ENCODE measurements at regions not wholly inside any gene's neighbourhood (a gene's known extent, or its start where the extent isn't known, plus 50 kb on each side); places are given as distances from the start of the nearest gene placed in this dataset.

DNA sequence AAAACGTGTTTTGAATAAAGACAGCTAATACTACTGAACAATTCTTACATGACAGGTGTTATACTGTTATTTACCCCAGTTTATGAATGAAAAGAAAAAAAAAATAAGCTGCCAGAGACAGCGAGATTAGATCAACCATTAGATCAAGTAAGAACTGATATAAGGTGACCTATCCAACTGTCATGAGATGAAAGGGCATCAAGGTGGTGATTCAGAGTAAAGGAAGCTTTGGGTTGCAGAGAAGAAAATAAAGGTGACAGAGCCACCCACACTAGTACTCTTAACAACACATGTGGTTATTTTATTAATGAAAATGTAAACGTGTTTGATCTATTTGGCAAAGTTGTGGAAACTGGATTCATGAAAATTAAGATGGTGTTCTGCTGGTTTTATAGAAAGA, 435.2 kb downstream of the GABRG2 start:
- POLR2A ChIA-PET = no interaction called here
- TF ChIP-seq, protein P1, sequence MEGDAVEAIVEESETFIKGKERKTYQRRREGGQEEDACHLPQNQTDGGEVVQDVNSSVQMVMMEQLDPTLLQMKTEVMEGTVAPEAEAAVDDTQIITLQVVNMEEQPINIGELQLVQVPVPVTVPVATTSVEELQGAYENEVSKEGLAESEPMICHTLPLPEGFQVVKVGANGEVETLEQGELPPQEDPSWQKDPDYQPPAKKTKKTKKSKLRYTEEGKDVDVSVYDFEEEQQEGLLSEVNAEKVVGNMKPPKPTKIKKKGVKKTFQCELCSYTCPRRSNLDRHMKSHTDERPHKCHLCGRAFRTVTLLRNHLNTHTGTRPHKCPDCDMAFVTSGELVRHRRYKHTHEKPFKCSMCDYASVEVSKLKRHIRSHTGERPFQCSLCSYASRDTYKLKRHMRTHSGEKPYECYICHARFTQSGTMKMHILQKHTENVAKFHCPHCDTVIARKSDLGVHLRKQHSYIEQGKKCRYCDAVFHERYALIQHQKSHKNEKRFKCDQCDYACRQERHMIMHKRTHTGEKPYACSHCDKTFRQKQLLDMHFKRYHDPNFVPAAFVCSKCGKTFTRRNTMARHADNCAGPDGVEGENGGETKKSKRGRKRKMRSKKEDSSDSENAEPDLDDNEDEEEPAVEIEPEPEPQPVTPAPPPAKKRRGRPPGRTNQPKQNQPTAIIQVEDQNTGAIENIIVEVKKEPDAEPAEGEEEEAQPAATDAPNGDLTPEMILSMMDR (IDR thresholded peaks at IDR 0.05; ENCODE audit: low read depth, low read length) = no peak
- Histone ChIP-seq H3K9me3 (ENCODE audit: control insufficient read depth, insufficient read depth, low read length) (peaks cover 8% of the 10 kb centered on the region), H3K4me3 (ENCODE audit: low read depth, low read length) (no peak overlapping the region), H3K27ac (ENCODE audit: low read depth, low read length) (no peak overlapping the region), H3K27me3 (ENCODE audit: control insufficient read depth, insufficient read depth, low read length) (no peaks in the 10 kb centered on the region)
- CTCF ChIA-PET = no interaction called here
- DNase-seq (ENCODE audit: low read depth, low spot score) = no peak

DNA sequence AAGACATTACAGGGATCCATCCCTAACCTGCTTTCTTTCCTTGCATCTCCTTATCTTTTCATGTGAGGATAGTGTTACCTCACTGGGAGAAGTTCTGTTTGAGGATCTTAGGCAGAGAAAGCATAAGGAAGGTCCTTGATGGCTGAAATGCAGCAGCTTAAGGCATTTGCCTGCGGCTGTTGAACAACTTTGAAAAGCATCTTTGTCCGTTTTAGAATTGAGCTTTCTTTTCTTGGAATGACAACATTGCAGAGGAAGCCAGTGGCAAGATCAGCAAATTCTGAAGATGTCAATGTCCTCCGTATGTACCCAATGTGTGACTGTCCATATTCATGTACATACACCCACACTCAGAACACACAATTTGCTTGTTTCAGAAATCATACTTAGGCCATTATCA, 436.2 kb downstream of the GABRG2 start:
- ChIA-PET POLR2A (no interaction called here), CTCF (no interaction called here)
- H3K27ac ChIP-seq (ENCODE audit: low read depth, low read length) = no peak overlapping the region
- H3K4me3 ChIP-seq (ENCODE audit: low read depth, low read length) = no peak overlapping the region
- H3K9me3 ChIP-seq (ENCODE audit: control insufficient read depth, insufficient read depth, low read length) = peaks cover 8% of the 10 kb centered on the region
- H3K27me3 ChIP-seq (ENCODE audit: control insufficient read depth, insufficient read depth, low read length) = no peaks in the 10 kb centered on the region
- TF ChIP-seq, protein P1 (IDR thresholded peaks at IDR 0.05; ENCODE audit: low read depth, low read length) = no peak
- DNase-seq (ENCODE audit: low read depth, low spot score) = no peak

DNA sequence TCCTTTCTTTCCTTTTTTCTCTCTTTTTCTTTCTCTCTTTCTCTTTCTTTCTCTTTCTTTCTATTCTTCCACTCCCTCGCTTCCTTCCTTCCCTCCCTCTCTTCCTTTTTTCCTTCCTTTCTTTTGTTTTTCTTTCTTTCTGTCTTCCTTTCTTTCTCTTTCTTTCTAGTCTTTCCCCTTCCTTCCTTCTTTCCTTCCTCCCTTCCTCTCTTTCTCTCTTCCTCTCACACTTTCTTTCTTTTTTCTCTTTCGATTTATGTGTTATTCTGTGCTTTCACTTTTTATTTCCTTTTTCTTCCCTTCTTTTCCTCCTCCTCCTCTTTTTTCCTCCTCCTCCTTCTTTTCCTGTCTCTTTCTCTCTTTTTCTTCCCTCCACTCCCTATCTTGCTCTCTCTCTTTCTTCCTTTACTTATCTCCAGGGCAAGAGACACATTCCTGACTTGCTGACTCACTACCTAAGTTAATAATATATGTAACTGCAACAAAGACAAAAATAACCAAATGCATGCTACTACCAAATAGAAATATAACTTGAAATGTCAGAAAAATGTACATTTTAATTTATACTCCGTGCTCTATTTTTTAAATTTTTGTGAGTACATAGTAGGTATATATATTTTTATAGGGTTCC, 445.5 kb downstream of the GABRG2 start:
- H3K9me3 ChIP-seq (ENCODE audit: control insufficient read depth, insufficient read depth, low read length) = peaks cover 4% of the 10 kb centered on the region
- no peak for DNase-seq (ENCODE audit: low read depth, low spot score)
- ChIA-PET POLR2A (no interaction called here), CTCF (no interaction called here)
- no peak overlapping the region for H3K27ac ChIP-seq (ENCODE audit: low read depth, low read length)
- no peak overlapping the region for H3K4me3 ChIP-seq (ENCODE audit: low read depth, low read length)
- H3K27me3 ChIP-seq (ENCODE audit: control insufficient read depth, insufficient read depth, low read length) = no peaks in the 10 kb centered on the region
- TF ChIP-seq, protein P1 (IDR thresholded peaks at IDR 0.05; ENCODE audit: low read depth, low read length) = no peak

DNA sequence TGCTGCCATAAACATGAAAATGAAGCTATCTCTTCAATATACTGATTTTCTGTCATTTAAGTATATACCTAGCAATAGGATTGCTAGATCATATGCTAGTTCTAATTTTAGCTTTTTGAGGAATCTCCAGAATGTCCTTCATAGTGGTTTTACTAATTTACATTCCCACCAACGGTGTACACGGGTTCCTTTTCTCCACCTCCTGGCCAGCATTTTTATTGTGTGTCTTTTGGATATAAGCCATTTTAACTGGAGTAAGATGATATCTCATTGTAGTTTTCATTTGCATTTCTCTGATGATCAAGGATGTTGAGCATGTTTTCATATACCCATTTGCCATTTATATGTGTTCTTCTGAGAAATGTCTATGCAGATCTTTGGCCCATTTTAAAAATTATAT, 446.5 kb downstream of the GABRG2 start:
- DNase-seq (ENCODE audit: low read depth, low spot score) = no peak
- ChIA-PET POLR2A (no interaction called here), CTCF (no interaction called here)
- H3K27me3 ChIP-seq (ENCODE audit: control insufficient read depth, insufficient read depth, low read length) = no peaks in the 10 kb centered on the region
- no peak overlapping the region for H3K4me3 ChIP-seq (ENCODE audit: low read depth, low read length)
- no peak overlapping the region for H3K27ac ChIP-seq (ENCODE audit: low read depth, low read length)
- H3K9me3 ChIP-seq (ENCODE audit: control insufficient read depth, insufficient read depth, low read length) = peaks cover 4% of the 10 kb centered on the region; the same call in 1 of the 2 replicates
- TF ChIP-seq, protein P1 (IDR thresholded peaks at IDR 0.05; ENCODE audit: low read depth, low read length) = no peak

DNA sequence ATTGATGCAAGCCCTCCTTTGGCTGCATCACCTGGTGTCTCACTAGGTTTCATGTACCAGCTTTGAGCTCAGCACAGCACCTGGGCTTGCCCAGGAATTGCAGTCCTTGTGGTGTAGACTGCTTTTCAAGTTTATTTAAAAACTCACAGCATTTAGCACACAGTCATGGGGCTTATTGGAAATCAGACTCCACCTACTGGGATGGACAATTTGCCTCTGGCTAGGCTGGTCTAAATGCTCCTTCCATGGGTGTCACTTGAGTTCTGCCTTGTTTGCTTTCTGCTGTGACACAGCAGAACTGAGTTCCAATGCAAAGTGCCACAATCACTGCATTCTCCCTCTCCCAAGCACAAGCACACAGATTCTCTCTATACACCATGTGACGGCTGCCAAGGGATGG, 453.3 kb downstream of the GABRG2 start:
- no peak overlapping the region for H3K4me3 ChIP-seq (ENCODE audit: low read depth, low read length)
- no peaks in the 10 kb centered on the region for H3K27me3 ChIP-seq (ENCODE audit: control insufficient read depth, insufficient read depth, low read length)
- no peak overlapping the region for H3K27ac ChIP-seq (ENCODE audit: low read depth, low read length)
- DNase-seq (ENCODE audit: low read depth, low spot score) = no peak
- TF ChIP-seq, protein P1 (IDR thresholded peaks at IDR 0.05; ENCODE audit: low read depth, low read length) = no peak
- CTCF ChIA-PET = no interaction called here
- peaks cover 29% of the 10 kb centered on the region for H3K9me3 ChIP-seq (ENCODE audit: control insufficient read depth, insufficient read depth, low read length)
- POLR2A ChIA-PET = no interaction called here
